Glutamatergic neuron (in vitro differentiated cells): ENCODE measurements at regions not wholly inside any gene's neighbourhood (a gene's known extent, or its start where the extent isn't known, plus 50 kb on each side); places are given as distances from the start of the nearest gene placed in this dataset.

ENCODE experiments used
- DNase-seq: peaks from one replicate; pipeline ENCODE4 v3.0.0; 2022
- H3K27ac Mint-ChIP-seq: one replicate; pipeline ENCODE4 v1.8.0; 2020; ENCODE audit warnings: mild to moderate bottlenecking, mixed read lengths, inconsistent platforms; ENCODE audit not compliant: unreplicated experiment
- H3K27me3 Mint-ChIP-seq: one replicate; pipeline ENCODE4 v1.8.0; 2020; ENCODE audit warnings: mild to moderate bottlenecking, moderate library complexity, mixed read lengths, inconsistent platforms; ENCODE audit not compliant: unreplicated experiment
- H3K36me3 Mint-ChIP-seq: one replicate; pipeline ENCODE4 v1.8.0; 2020; ENCODE audit warnings: mild to moderate bottlenecking, mixed read lengths, inconsistent platforms; ENCODE audit not compliant: unreplicated experiment
- H3K4me1 Mint-ChIP-seq: one replicate; pipeline ENCODE4 v1.8.0; 2020; ENCODE audit warnings: mild to moderate bottlenecking, low read depth, mixed read lengths, inconsistent platforms; ENCODE audit not compliant: unreplicated experiment
- H3K4me3 Mint-ChIP-seq: one replicate; pipeline ENCODE4 v1.8.0; 2020; ENCODE audit warnings: mild to moderate bottlenecking, mixed read lengths, inconsistent platforms; ENCODE audit not compliant: unreplicated experiment
- H3K9me3 Mint-ChIP-seq: one replicate; pipeline ENCODE4 v1.8.0; 2020; ENCODE audit warnings: mild to moderate bottlenecking, moderate library complexity, mixed read lengths, inconsistent platforms; ENCODE audit not compliant: unreplicated experiment
- CTCF ChIP-seq: fragments of 200-600 bp; sonication (generic); IDR thresholded peaks from one replicate; pipeline ENCODE4 v1.5.0; 2021; ENCODE audit not compliant: partially characterized antibody, unreplicated experiment

- Mint-ChIP-seq H3K36me3 (no peaks in the 10 kb centered on the region), H3K27me3 (peaks cover 2% of the 10 kb centered on the region), H3K4me3 (no peak overlapping the region), H3K27ac (no peak overlapping the region), H3K4me1 (no peaks in the 10 kb centered on the region), H3K9me3 (no peaks in the 10 kb centered on the region)
- no peak for TF ChIP-seq CTCF
- DNase-seq = no peak
Observed at GRCh38 chr7:20554072-20554471, 61.4 kb upstream of the ABCB5 start.

GRCh38 chr7:20556091-20556490 is 59.4 kb upstream of the ABCB5 start:
- Mint-ChIP-seq H3K27ac (no peak overlapping the region), H3K27me3 (peaks cover 2% of the 10 kb centered on the region), H3K4me3 (no peak overlapping the region), H3K36me3 (peaks cover 5% of the 10 kb centered on the region), H3K4me1 (no peaks in the 10 kb centered on the region), H3K9me3 (peaks cover 3% of the 10 kb centered on the region)
- no peak for TF ChIP-seq CTCF
- no peak for DNase-seq

GRCh38 chr7:20557116-20557515 is 58.4 kb upstream of the ABCB5 start:
- Mint-ChIP-seq H3K27ac (no peak overlapping the region), H3K4me1 (no peaks in the 10 kb centered on the region), H3K36me3 (peaks cover 6% of the 10 kb centered on the region), H3K27me3 (peaks cover 2% of the 10 kb centered on the region), H3K9me3 (peaks cover 3% of the 10 kb centered on the region), H3K4me3 (no peak overlapping the region)
- no peak for DNase-seq
- no peak for TF ChIP-seq CTCF

- Mint-ChIP-seq H3K27ac (no peak overlapping the region), H3K9me3 (peaks cover 3% of the 10 kb centered on the region), H3K36me3 (peaks cover 6% of the 10 kb centered on the region), H3K4me3 (no peak overlapping the region), H3K4me1 (no peaks in the 10 kb centered on the region), H3K27me3 (no peaks in the 10 kb centered on the region)
- no peak for DNase-seq
- TF ChIP-seq CTCF = no peak
Observed at GRCh38 chr7:20558963-20559716, 56.3 kb upstream of the ABCB5 start.

GRCh38 chr7:20559883-20560282 is 55.6 kb upstream of the ABCB5 start:
- TF ChIP-seq CTCF = no peak
- Mint-ChIP-seq H3K4me3 (no peak overlapping the region), H3K27ac (no peak overlapping the region), H3K36me3 (peaks cover 6% of the 10 kb centered on the region), H3K4me1 (no peaks in the 10 kb centered on the region), H3K27me3 (no peaks in the 10 kb centered on the region), H3K9me3 (peaks cover 3% of the 10 kb centered on the region)
- no peak for DNase-seq
